GM21737 (cell line): ENCODE measurements at regions not wholly inside any gene's neighbourhood (a gene's known extent, or its start where the extent isn't known, plus 50 kb on each side); places are given as distances from the start of the nearest gene placed in this dataset.

ENCODE experiments used
- ATAC-seq: cut with Tn5 transposase; IDR thresholded peaks from one replicate; pipeline ENCODE4 v1.9.1; 2021; ENCODE audit warnings: mild to moderate bottlenecking, moderate library complexity; ENCODE audit not compliant: unreplicated experiment

DNA sequence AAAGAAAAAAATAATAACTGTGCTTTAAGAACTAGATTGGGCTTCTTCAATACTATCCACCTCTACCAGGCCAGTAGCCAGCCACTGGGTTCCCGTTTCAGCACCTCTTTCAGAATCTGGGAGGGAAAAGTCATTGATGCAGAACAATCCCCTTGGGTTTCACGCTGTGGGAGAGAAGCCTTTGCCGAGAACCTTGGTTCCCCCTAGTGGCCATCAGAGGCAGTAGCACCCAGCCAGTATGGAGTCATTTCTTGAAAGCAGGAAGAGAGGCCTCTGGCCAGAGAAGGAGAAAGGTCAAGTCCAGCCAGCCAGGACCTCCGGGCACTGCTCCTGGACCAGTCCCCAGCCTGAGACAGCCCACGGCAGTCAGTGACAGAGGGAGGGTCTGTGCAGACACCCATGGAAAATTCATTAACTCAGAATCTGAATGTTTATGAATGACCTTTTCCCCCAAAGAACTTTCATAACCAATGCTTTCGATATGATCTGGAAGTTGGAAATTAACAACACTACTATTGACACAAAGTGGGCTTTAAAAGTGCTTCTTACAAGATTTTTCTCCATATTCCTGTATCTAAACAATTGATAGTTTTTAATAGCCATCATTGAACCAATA lies 51.2 kb upstream of the CDH5 start:
- ATAC-seq: peak; percentile 85

DNA sequence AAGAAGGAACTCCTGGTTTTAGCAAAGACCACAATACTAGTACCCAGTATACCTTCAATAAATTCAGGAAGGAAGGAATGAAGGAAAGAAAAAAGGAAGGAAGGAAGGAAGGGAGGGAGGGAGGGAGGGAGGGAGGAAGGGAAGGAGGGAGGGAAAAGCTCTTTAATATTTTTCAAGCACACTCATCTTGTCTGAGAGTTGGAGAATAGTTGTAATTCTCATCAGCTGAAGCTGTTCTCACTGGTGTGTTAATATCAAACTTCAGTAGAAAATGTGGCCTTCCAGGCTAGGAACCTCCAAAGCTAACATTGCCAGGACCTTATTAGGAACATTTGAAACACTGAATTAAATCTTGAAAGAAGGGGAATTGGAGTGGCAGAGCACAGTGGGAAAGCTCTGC lies 55.2 kb upstream of the CDH5 start:
- ATAC-seq: no peak

DNA sequence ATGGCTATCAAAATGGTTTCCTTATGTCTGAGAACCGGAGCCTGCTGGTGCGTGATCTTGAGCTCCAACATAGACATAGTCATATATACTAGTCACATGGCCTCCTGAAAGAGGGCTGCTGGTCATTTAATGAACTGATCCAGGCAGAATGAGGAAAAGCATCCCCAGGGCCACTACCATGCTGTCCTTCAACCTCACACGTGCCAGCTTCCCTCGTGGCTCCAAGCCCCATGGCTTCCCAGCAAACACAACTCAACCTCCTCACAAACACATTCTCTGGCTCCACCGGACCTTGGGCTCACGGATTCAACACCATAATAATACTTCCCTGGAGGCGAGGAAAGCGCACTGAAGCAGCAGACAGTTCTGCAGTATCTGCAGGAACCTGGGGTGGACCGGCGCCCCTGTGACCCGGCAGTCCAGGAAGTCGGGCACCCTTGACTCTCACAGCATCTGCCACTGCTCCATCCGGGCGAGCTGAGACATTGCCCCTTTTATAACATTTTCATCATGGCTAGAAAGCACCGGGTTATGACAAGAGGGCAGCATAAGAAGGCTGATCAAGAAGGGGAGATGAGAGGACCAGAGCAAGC lies 57.2 kb upstream of the CDH5 start:
- ATAC-seq: no peak

GRCh38 chr16:66308096-66308495 lies 58.4 kb upstream of the CDH5 start:
- ATAC-seq: no peak

GRCh38 chr16:66306366-66307150 lies 59.9 kb upstream of the CDH5 start:
- ATAC-seq: no peak

GRCh38 chr16:66304961-66305360 lies 61.5 kb upstream of the CDH5 start:
- no peak for ATAC-seq

GRCh38 chr16:66304151-66304550 lies 62.3 kb upstream of the CDH5 start:
- no peak for ATAC-seq

GRCh38 chr16:66300501-66300900 lies 66.0 kb upstream of the CDH5 start:
- no peak for ATAC-seq

DNA sequence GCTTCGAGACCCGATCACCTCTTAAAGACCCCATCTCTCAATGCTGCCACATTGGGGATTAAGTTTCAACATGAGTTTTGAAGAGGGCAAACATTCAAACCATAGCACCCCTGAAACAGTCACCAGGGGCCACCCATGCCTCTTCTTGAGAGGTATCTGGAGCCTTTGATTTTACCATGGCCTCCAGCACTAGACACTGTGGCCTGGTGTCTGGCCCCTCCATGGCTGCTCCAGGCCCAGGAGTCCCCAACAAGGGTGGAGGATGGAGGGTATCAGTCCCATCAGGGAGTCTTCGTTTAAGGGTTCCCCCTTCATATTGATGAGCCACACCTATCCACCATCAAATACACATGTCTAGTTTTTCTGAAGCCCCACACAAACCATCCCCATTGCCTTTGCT lies 66.5 kb upstream of the CDH5 start:
- ATAC-seq: no peak

GRCh38 chr16:66299349-66299748 lies 67.1 kb upstream of the CDH5 start:
- ATAC-seq: no peak

DNA sequence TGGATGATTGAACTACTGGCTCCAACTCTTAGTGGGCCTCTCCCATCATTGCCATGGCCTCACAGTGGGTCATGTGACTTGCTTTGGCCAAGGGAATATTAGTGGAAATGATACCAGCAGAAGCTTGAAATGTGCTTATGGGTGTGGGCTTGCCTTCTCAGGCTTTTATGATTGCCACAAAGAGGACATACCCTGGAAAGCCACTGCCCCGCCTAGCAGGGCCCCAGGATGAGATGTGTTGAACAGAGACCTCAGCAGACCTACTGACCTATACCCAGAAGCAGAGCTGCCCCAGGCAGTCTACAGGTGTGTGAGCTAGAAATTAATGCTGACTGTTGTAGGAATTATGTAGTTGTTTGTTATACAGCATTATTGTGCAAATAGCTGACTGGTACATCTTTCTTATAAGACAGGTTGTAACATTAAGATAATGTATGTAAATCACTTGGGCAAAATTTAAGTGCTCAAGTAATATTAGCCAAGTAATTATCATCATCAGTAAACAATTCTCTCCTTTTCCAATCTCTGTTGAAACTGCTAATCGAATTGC lies 67.8 kb upstream of the CDH5 start:
- ATAC-seq: no peak

- no peak for ATAC-seq
These were observed 68.5 kb upstream of the CDH5 start for GRCh38 chr16:66298006-66298405.

- no peak for ATAC-seq
These were observed 69.9 kb upstream of the CDH5 start for GRCh38 chr16:66296591-66296990.

DNA sequence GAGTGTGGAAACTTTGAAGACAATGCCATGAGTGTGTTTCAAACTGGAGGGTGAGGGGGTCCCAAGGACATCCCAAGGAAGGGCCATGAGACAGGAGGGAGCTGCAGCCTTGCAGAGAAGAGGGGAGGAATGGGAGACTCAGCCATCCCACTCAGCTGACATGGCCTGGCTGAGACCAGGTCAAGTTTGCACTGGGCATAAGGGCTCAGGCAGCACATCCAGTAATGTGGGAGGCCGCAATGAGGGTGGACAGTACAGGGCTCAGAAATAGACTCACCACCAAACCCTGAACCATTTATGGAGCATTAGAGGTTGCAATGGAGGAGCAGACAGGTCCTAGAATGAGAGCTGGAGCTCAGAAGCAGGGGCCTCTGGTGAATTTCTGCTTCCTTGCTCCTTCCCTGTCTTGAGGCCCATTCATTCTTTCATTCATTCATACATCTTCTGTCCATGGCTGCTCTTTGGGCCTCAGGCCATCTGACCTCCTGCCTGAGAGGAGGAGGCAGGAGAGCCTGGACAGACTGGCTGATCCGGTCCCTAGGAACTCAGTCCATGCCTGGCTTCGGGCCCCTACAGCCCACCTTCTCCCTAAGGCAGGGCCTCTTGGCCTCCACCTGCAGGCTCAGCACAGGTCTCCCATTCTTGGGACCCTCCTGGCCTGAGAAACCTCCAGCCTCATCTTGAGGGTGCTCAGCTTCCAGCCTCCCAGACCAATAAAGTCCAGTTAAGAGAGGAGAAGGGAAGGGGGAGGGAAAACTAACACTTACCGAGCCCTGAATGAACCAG lies 70.5 kb upstream of the CDH5 start:
- no peak for ATAC-seq

GRCh38 chr16:66295213-66295612 lies 71.3 kb upstream of the CDH5 start:
- ATAC-seq: no peak

GRCh38 chr16:66294507-66294906 lies 72.0 kb upstream of the CDH5 start:
- ATAC-seq: no peak

DNA sequence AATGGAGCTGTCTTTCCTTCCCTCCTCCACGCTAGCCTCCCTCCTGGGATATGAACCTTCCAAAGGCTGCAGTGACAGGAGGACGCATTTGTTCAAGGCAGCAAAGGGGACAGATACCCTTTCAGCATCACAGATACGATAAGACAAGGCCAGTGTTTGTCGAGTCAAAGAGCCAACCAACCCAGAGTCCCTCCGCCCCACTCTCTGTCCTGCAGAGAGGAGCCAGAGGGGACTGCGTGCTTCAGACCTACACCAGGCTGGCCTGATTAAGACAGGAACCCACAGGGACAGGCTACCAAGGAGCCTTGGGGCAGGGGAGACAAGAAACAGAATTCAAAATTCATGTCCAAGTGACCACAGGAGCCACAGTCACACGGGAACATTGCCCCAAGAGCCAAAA lies 72.6 kb upstream of the CDH5 start:
- ATAC-seq: no peak

- ATAC-seq: no peak
These were observed 73.2 kb upstream of the CDH5 start for GRCh38 chr16:66293207-66293735.

DNA sequence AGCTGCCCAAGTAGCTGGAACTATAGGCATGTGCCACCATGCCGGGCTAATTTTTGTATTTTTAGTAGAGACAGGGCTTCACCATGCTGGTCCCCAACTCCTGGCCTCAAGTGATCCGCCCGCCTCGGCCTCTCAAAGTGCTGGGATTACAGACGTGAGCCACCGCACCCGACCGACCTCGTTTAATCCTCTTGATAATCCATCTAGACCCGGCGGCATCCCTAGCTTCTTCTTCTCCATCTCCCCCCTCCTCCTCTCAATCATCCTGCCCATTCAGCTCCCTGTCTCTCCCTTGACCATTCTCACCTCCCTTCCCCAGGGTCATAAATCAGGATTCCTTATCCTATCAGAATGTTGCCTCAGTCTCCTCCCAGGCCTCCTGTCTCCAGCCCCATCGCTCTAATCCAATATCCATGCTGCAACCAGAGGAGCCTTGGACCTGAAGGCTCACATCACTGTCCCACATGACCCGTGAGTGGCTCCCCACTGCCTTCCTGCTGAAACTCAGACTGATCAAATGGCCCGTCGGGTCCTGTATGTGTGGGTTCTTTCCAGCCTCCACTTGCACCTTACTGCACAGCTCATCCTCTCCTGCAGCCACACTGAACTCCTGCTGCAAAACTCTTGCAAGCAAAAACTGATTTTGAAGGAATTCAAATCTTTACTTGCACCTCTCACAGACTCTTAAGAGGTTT lies 74.1 kb upstream of the CDH5 start:
- ATAC-seq: no peak

- ATAC-seq: no peak
These were observed 74.7 kb upstream of the CDH5 start for GRCh38 chr16:66291833-66292232.
